Ishikawa (cell line): ENCODE measurements at regions not wholly inside any gene's neighbourhood (a gene's known extent, or its start where the extent isn't known, plus 50 kb on each side); places are given as distances from the start of the nearest gene placed in this dataset.

Source experiments
- CEBPB ChIP-seq: IDR thresholded peaks from 2 replicates; pipeline ENCODE4 v1.6.1; 2012
- CREB1 ChIP-seq: IDR thresholded peaks from 2 replicates; pipeline ENCODE4 v1.6.1; 2012; ENCODE audit warnings: low read depth
- EGR1 ChIP-seq: IDR thresholded peaks from 2 replicates; pipeline ENCODE4 v1.6.1; 2012
- EP300 ChIP-seq: IDR thresholded peaks from 2 replicates; pipeline ENCODE4 v1.6.1; 2012; ENCODE audit warnings: borderline replicate concordance
- FOXM1 ChIP-seq: IDR thresholded peaks from 2 replicates; pipeline ENCODE4 v1.6.1; 2012; ENCODE audit warnings: low read depth, borderline replicate concordance
- NFIC ChIP-seq: IDR thresholded peaks from 2 replicates; pipeline ENCODE4 v1.6.1; 2012
- RAD21 ChIP-seq: IDR thresholded peaks from 2 replicates; pipeline ENCODE4 v1.6.1; 2012; ENCODE audit warnings: low read depth
- TAF1 ChIP-seq: IDR thresholded peaks from 2 replicates; pipeline ENCODE4 v1.6.1; 2012; ENCODE audit warnings: low read depth, mild to moderate bottlenecking
- TCF12 ChIP-seq: IDR thresholded peaks from 2 replicates; pipeline ENCODE4 v1.6.1; 2012; ENCODE audit warnings: low read depth
- TEAD4 ChIP-seq: IDR thresholded peaks from 2 replicates; pipeline ENCODE4 v1.6.1; 2012
- YY1 ChIP-seq: IDR thresholded peaks from 2 replicates; pipeline ENCODE4 v1.6.1; 2012; ENCODE audit warnings: low read depth
- ZBTB7A ChIP-seq: IDR thresholded peaks from 2 replicates; pipeline ENCODE4 v1.6.1; 2012; ENCODE audit warnings: low read depth
- TF ChIP-seq, protein P1 (sequence below): IDR thresholded peaks from 2 replicates; pipeline ENCODE4 v1.6.1; 2012; ENCODE audit warnings: low read depth, mild to moderate bottlenecking
- TF ChIP-seq, protein P2 (sequence below): IDR thresholded peaks from 2 replicates; pipeline ENCODE4 v1.6.1; 2012
- TF ChIP-seq, protein P3 (sequence below): IDR thresholded peaks from 2 replicates; pipeline ENCODE4 v1.6.1; 2012

DNA sequence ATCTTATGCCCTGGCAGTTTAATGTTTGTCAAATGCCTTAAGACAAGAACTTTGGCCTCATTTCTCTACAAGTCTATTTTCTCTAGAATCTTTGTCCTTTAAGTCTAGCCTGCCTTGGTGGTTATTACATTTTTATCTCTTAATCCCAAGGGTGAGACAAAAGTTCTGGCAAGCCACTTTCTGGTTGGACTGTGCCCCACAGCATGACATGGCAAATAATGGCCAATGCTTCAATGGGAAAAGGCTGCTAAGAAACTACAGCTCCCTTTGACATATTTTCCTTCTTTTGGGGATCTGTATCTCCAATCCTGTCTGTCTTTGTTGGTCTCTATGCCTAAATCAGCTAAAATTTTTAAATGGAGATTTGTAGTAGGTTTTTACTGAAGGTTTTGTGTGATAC is 181.6 kb upstream of the MBNL1 start:
- no peak for TF ChIP-seq TEAD4
- no peak for TF ChIP-seq CEBPB
- TF ChIP-seq, protein P1, sequence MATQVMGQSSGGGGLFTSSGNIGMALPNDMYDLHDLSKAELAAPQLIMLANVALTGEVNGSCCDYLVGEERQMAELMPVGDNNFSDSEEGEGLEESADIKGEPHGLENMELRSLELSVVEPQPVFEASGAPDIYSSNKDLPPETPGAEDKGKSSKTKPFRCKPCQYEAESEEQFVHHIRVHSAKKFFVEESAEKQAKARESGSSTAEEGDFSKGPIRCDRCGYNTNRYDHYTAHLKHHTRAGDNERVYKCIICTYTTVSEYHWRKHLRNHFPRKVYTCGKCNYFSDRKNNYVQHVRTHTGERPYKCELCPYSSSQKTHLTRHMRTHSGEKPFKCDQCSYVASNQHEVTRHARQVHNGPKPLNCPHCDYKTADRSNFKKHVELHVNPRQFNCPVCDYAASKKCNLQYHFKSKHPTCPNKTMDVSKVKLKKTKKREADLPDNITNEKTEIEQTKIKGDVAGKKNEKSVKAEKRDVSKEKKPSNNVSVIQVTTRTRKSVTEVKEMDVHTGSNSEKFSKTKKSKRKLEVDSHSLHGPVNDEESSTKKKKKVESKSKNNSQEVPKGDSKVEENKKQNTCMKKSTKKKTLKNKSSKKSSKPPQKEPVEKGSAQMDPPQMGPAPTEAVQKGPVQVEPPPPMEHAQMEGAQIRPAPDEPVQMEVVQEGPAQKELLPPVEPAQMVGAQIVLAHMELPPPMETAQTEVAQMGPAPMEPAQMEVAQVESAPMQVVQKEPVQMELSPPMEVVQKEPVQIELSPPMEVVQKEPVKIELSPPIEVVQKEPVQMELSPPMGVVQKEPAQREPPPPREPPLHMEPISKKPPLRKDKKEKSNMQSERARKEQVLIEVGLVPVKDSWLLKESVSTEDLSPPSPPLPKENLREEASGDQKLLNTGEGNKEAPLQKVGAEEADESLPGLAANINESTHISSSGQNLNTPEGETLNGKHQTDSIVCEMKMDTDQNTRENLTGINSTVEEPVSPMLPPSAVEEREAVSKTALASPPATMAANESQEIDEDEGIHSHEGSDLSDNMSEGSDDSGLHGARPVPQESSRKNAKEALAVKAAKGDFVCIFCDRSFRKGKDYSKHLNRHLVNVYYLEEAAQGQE: no peak
- TF ChIP-seq NFIC: no peak
- no peak for TF ChIP-seq EP300
- TF ChIP-seq, protein P2, sequence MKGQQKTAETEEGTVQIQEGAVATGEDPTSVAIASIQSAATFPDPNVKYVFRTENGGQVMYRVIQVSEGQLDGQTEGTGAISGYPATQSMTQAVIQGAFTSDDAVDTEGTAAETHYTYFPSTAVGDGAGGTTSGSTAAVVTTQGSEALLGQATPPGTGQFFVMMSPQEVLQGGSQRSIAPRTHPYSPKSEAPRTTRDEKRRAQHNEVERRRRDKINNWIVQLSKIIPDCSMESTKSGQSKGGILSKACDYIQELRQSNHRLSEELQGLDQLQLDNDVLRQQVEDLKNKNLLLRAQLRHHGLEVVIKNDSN: no peak
- TF ChIP-seq CREB1: no peak
- no peak for TF ChIP-seq TCF12
- no peak for TF ChIP-seq ZBTB7A
- TF ChIP-seq, protein P3, sequence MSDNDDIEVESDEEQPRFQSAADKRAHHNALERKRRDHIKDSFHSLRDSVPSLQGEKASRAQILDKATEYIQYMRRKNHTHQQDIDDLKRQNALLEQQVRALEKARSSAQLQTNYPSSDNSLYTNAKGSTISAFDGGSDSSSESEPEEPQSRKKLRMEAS: no peak
- TF ChIP-seq EGR1: no peak
- TF ChIP-seq YY1: no peak
- no peak for TF ChIP-seq TAF1
- no peak for TF ChIP-seq RAD21
- TF ChIP-seq FOXM1: no peak

DNA sequence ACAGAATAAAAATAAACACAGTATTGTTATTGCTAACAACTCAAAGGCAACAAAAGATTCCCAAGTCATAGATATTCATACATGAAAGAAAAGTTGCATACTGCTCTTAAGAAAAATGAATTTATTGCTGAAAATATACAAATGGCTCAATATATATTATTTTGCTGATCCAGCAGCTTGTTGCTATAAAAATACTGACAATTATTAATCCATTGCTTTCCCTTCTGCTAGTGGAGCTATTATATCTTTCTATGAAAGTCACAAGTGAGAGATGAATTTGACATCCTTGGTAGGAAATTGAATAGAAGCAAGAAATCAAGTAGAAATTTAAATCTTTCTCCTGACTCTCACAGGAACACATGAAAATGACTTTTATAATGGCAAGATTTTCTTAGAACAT is 179.2 kb upstream of the MBNL1 start:
- TF ChIP-seq NFIC (no peak), FOXM1 (no peak), CEBPB (no peak)
- TF ChIP-seq, protein P1: no peak

DNA sequence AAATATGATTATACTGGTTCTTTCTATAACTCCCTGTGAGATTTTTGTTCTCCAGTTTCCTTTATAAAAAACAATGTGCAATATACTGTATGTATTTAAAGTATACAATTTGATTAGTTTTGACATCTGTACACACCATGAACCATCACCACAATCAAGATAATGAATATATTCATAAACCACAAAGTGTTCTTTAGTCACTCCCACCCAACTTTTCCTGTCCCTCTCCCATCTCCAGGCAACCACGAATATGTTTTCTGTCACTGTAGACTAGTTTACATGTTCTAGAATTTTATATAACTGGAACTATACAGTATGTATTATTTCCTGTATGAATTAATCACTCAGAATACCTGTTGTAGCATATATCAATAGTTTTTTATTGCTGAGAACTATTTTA is 177.0 kb upstream of the MBNL1 start:
- TF ChIP-seq NFIC (no peak), CEBPB (no peak), TAF1 (no peak), EP300 (no peak), RAD21 (no peak), ZBTB7A (no peak), FOXM1 (no peak)
- TF ChIP-seq, protein P3: no peak
- TF ChIP-seq, protein P1: no peak

DNA sequence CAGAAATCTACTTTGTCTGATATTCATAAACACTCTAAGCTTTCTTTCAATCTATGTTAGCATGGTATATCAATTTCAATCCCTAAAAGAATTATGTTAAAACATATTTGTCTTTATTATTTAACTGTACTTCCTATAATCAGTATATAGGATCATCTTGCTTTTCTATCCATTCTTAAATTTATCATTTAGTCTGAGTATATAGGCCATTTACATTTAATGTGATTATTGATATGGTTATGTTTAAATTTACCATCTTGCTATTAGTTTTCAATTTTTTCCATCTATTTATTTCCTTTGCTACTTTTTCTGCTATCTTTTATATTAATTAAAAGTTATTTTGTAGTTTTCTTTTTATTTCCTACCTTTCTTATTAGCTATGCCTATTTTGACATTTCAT is 174.8 kb upstream of the MBNL1 start:
- TF ChIP-seq FOXM1 (no peak), TEAD4 (no peak)

DNA sequence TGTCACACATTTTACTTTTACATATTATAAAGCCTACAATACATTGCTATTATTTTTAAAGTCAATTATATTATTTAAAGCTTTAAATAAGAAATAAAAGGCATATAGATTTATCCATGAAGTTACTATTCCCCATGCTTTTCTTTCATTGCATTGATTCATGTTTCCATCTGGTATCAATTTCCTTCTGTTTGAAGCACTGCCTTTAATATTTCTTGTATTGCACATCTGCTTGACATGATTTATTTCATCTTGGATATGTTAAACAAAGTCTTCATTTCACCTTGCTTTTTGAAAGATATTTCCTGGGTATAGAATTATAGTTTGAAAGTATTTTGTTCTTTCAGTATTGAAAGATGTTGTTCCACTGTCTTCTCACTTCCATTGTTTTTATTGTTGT is 174.3 kb upstream of the MBNL1 start:
- TF ChIP-seq YY1 (no peak), FOXM1 (no peak), TAF1 (no peak), TCF12 (no peak), CEBPB (no peak), CREB1 (no peak), RAD21 (no peak), NFIC (no peak), TEAD4 (no peak), EGR1 (no peak), EP300 (no peak), ZBTB7A (no peak)
- TF ChIP-seq, protein P1: no peak
- TF ChIP-seq, protein P2: no peak
- TF ChIP-seq, protein P3: no peak
